SK-MEL-5 (cell line): ENCODE measurements at regions not wholly inside any gene's neighbourhood (a gene's known extent, or its start where the extent isn't known, plus 50 kb on each side); places are given as distances from the start of the nearest gene placed in this dataset.

Experiments used
- DNase-seq: peaks from one replicate; pipeline ENCODE4 v3.0.0-alpha.2; 2016; ENCODE audit warnings: low read depth, low spot score
- in situ Hi-C: cut with HindIII; loops from 2 replicates; pipeline ENCODE4 v1.10.0; 2016; ENCODE audit warnings: low sequenced_read_pairs, high pct_unique_total_duplicates, low pct_unique_long_range_greater_than_20kb

DNA sequence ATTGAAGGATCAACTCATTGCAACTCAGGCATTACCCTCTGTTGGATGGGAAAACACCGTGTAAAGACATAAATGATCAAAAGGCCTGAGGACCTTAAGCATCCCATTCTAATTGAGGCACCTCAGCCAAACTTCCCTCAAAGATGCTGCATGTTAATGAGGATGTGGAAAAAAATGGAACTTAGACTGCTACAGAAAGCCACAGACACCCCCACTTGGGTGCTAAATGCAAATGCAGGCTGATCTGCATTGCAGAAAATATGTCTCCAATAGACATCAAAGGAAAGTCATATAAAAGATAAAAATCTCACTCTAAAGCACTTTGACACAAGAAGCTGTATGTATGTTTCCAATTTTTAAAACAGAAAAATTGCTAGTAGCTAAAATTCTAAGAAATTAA lies 504.7 kb downstream of the KCNJ3 start:
- in situ Hi-C loops, result no loop called here
- peak; percentile 26 for DNase-seq

GRCh38 chr2:155200753-155201152 lies 502.3 kb downstream of the KCNJ3 start:
- in situ Hi-C loops, result no loop called here
- DNase-seq, result no peak

- no peak for DNase-seq
- in situ Hi-C loops, result no loop called here
These were observed 491.8 kb downstream of the KCNJ3 start for GRCh38 chr2:155190342-155190741.

- in situ Hi-C loops, result no loop called here
- no peak for DNase-seq
These were observed 480.4 kb downstream of the KCNJ3 start for GRCh38 chr2:155178921-155179320.

- in situ Hi-C loops, result no loop called here
- DNase-seq, result no peak
These were observed 477.9 kb downstream of the KCNJ3 start for GRCh38 chr2:155176345-155176744.

DNA sequence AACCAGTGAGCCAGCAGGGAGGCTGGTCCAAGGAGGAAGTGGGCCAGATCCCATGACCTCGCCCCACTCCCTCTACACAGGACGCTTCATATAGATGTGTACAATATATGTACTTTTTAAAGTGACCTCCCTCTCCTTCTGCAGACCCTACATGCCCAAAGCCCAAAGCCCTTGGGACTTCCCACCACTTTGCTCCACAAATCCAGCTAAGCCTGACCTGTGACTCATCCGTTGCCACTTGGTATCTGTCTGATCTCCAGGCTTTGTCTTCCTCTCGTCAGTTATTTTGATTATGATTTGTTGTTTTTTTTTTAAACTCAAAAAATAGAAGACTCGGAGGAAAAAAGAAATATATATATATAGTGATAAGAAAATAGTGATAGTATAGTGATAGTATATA lies 470.8 kb downstream of the KCNJ3 start:
- DNase-seq, result peak; percentile 52
- in situ Hi-C loops, result no loop called here

GRCh38 chr2:155162494-155162893 lies 464.0 kb downstream of the KCNJ3 start:
- no peak for DNase-seq
- in situ Hi-C loops, result no loop called here

- DNase-seq, result no peak
- in situ Hi-C loops, result no loop called here
These were observed 462.8 kb downstream of the KCNJ3 start for GRCh38 chr2:155161314-155161713.

DNA sequence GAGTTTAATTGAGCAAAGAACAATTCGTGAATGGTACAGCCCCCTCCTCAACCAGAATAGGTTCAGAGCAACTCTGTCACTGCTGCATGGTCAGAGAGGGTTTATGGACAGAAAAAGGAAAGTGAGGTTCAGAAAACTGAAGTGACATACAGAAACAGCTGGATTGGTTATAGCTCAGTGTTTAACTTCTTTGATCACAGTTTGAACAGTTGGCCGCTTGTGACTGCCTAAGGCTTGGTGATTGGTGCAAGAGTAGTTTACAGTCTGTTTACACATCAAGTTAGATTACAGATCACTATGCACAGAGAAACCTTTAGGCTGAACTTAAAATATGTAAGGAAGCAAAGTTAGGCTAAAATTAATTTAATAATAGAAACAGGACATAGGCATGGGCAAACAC lies 459.2 kb downstream of the KCNJ3 start:
- DNase-seq, result no peak
- in situ Hi-C loops, result no loop called here

DNA sequence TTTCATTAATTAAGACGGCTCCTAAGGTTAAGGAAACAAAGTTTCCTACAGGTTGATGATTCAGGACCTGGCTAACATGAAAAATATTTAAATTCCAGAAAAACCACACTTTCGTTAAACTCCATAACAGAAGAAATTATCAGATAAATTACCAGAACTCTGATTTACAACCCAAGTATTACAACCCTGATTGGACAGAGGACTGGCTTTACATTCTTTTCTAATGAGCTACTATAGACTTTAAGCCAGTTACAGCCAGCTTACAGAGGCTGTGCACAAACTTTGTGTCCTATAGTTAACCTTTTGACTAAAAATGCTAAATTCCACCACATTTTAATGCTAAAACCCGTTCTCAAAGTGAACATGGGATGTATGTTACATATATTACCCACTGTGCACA lies 458.6 kb downstream of the KCNJ3 start:
- DNase-seq, result no peak
- in situ Hi-C loops, result no loop called here

DNA sequence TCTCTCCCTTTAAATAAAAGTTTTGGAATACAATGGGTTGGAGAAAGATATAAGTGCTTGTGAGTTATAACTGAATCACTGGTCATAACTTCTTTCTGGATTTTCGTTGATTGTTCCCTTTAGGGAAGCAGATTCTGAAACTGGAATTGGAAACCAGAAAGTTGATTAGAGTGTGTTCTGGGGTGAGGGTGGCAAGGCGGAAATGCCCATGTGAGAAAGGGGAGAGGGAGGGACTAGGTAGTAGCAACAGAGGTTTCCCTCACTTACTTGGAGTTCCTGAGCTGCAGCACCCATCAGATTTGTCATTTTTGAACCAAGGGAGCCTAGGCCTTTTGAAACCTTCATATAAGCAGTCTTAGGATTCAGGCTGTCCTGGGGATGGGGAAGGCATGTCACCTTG lies 453.4 kb downstream of the KCNJ3 start:
- in situ Hi-C loops, result no loop called here
- DNase-seq, result no peak

DNA sequence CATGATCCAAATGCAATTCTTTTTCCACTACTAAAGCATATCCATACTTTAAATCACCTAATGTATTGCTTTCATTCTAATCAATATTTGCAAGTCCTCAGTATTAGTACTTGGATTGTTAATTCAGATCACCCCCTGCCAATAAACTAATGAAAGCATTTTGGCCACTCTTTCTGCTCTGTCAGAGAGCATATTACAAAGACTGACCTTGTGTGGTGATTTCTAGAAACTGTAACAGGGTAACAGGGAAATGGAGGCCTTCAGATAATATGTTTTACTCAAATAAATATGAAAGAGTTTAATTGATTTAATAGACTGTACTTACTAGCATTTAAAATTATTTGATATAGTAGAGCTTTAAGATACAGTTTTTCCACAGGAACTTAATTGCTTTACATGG lies 453.0 kb downstream of the KCNJ3 start:
- DNase-seq, result no peak
- in situ Hi-C loops, result no loop called here

DNA sequence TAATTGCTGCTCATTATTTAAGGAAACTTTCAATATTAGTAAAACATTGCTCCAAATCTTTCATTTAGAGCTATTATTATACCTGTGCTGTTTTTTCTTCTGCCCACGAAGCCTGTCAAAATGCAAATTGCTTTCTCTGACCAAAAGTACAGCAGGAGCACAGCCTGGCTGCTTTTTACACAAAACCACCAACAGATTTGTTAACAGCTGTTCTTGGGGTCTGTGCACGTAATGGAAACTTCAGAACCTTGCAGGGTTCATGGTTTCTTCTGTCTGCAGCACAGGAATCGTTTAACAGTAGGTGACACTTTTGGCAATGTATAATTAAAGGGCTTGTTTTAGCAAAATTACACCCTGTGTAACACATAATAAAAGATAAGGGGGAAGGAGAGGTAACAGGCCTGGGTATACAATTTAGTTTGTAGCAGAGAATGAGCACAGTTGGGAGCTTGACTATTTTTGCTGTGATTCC lies 447.3 kb downstream of the KCNJ3 start:
- DNase-seq, result no peak
- in situ Hi-C loops, result no loop called here

DNA sequence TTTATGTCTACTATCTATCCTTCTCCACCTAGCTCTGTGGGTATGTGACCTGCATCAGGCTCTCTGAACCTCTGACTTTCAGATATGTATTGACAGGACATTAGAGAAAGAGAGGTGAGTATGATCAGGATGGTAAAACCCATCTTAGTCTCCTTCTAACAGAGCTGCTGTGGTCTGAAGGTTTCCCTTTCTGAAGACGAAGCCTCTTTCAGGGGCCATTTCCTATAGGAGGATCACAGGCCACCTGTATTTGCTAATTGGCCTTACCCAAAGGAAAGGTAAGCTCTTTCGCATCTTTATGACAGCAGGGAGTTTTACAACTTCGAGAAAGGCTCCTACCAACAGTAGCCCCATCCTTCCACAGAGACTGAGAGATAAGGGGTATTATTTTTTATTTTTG lies 442.9 kb downstream of the KCNJ3 start:
- DNase-seq, result no peak
- in situ Hi-C loops, result no loop called here

DNA sequence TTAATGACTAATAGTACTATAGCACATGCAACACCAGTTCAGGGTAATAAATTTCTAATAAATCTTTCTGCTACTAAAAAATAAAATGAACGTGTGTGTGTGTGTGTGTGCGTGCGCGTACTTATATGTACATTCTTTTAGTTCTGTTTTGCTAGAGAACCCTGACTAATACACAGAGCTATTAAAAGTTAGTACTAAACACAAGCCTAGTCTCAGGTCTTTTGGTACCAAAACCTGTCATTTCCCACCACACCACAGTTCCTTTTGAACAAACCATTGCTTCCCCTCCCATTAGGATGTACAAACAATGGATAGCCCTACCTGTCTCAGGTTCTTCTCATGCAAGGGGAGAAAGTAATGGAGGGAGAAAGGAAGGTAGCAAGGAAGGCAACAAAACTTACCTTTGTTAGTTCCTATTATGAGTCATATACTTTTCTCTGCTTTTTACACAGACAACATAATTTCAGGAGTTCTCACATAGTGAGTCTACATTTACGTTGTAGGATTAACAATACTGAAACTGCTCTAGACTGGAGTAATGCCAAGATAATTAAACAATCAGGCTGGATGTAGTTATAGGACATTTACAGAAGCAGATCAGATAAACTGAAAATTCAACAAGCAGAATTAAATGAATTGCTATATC lies 427.2 kb downstream of the KCNJ3 start:
- in situ Hi-C loops, result no loop called here
- DNase-seq, result no peak

DNA sequence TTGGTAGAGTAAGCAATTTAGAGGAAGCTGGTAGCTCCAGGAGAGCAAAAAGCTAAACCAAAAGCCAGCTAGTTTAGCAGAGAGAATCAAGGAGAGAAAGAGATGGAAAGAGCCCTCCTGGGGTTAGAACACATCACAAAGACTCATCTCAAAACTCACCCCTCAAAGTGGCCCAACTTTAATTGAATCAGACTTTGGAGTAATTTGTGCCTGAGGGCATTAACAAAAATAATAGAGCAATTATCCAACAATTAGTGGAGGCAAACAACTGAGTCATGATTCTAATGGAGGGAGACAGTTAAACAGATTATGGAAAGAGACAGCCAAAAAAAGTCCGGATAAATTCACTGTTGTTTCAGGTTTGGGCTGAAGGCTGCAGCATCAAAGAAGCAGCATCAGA lies 417.4 kb downstream of the KCNJ3 start:
- in situ Hi-C loops, result no loop called here
- no peak for DNase-seq

- DNase-seq, result no peak
- in situ Hi-C loops, result no loop called here
These were observed 412.6 kb downstream of the KCNJ3 start for GRCh38 chr2:155111070-155111469.

DNA sequence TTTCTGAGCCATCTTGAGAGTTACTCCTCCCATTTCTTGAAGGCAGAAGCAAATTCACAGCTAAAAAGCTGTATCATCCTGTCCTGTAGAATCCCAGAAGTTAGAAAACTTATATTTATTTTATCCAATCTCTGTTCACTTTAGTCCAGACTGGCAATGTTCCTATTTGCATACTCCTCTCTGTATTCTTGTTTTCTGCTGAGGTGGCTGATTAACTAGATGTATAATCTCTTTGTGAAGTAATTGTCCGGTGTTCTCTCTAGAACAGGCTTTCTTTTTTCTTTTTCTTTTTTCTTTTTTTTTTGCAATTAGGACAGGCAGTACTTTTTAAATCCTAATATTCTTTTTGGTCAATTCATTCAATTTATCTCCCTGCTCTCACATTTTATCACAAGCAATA lies 411.0 kb downstream of the KCNJ3 start:
- no peak for DNase-seq
- in situ Hi-C loops, result no loop called here

- in situ Hi-C loops, result no loop called here
- DNase-seq, result no peak
These were observed 401.8 kb downstream of the KCNJ3 start for GRCh38 chr2:155100261-155100660.

DNA sequence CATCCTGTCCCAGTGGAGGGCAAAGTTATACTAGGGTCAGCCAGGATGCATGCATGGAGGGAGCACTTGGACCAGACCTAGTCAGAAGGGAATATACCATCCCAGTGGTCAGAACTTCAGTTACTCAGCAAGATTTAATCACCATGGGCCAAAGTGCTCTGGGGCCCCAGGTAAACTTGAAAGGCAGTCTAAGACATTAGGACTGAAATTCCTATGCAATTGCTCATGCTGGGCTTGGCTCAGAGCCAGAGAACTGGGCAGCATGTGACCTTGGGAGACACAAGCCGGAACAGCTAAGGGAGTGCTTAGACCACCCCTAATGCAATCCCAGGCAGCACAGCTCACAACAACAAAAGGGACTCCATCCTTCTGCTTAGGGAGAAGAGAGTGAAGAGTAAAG lies 401.3 kb downstream of the KCNJ3 start:
- in situ Hi-C loops, result no loop called here
- no peak for DNase-seq
